ENCODE measurements at regions not wholly inside any gene's neighbourhood (a gene's known extent, or its start where the extent isn't known, plus 50 kb on each side); places are given as distances from the start of the nearest gene placed in this dataset.

GRCh38 chr10:83089335-83089734, 1050.0 kb upstream of the GHITM start:
- no peak for TF ChIP-seq CTCF (IDR thresholded peaks at IDR 0.05; ENCODE audit: insufficient read depth, low read length, poor library complexity, severe bottlenecking)
- TF ChIP-seq EZH2phosphoT487 (conservative IDR thresholded peaks at IDR 0.05; ENCODE audit: low read length), result no peak

Data from SU-DHL-6 (cell line).